Stimulated activated naive CD8-positive, alpha-beta T cell treated with anti-CD3 and anti-CD28 coated beads, Interleukin-15, Interleukin-2, amounts not matched to agents 100 ng/mL and 50 ng/mL, for 24 hours (primary cell): ENCODE measurements at regions not wholly inside any gene's neighbourhood (a gene's known extent, or its start where the extent isn't known, plus 50 kb on each side); places are given as distances from the start of the nearest gene placed in this dataset.

Source experiments
- H3K27ac Mint-ChIP-seq: one replicate; pipeline ENCODE4 v1.8.0; 2021; ENCODE audit warnings: mild to moderate bottlenecking, mixed read lengths
- H3K27me3 Mint-ChIP-seq: one replicate; pipeline ENCODE4 v1.8.0; 2021; ENCODE audit warnings: mixed read lengths
- H3K36me3 Mint-ChIP-seq: one replicate; pipeline ENCODE4 v1.8.0; 2021; ENCODE audit warnings: low read depth, mixed read lengths
- H3K4me1 Mint-ChIP-seq: one replicate; pipeline ENCODE4 v1.8.0; 2021; ENCODE audit warnings: low read depth, mixed read lengths
- H3K4me3 Mint-ChIP-seq: one replicate; pipeline ENCODE4 v1.8.0; 2021; ENCODE audit warnings: mild to moderate bottlenecking, mixed read lengths
- H3K9me3 Mint-ChIP-seq: one replicate; pipeline ENCODE4 v1.8.0; 2021; ENCODE audit warnings: mixed read lengths

GRCh38 chr6:160926281-160927276 lies 65.0 kb upstream of the MAP3K4 start:
- Mint-ChIP-seq H3K27me3 (peaks cover 47% of the 10 kb centered on the region), H3K36me3 (no peaks in the 10 kb centered on the region), H3K4me1 (no peaks in the 10 kb centered on the region), H3K9me3 (no peaks in the 10 kb centered on the region), H3K27ac (no peak overlapping the region), H3K4me3 (no peak overlapping the region)

GRCh38 chr6:160927416-160927815 lies 64.2 kb upstream of the MAP3K4 start:
- no peaks in the 10 kb centered on the region for H3K36me3 Mint-ChIP-seq
- no peaks in the 10 kb centered on the region for H3K4me1 Mint-ChIP-seq
- no peak overlapping the region for H3K4me3 Mint-ChIP-seq
- H3K9me3 Mint-ChIP-seq: no peaks in the 10 kb centered on the region
- H3K27me3 Mint-ChIP-seq: peaks cover 51% of the 10 kb centered on the region
- H3K27ac Mint-ChIP-seq: no peak overlapping the region

- H3K9me3 Mint-ChIP-seq: no peaks in the 10 kb centered on the region
- H3K36me3 Mint-ChIP-seq: no peaks in the 10 kb centered on the region
- peaks cover 58% of the 10 kb centered on the region for H3K27me3 Mint-ChIP-seq
- H3K27ac Mint-ChIP-seq: no peak overlapping the region
- no peaks in the 10 kb centered on the region for H3K4me1 Mint-ChIP-seq
- no peak overlapping the region for H3K4me3 Mint-ChIP-seq
Observed at GRCh38 chr6:160929361-160929760, 62.2 kb upstream of the MAP3K4 start.

- Mint-ChIP-seq H3K27ac (no peak overlapping the region), H3K4me1 (no peaks in the 10 kb centered on the region), H3K27me3 (peaks cover 58% of the 10 kb centered on the region), H3K9me3 (no peaks in the 10 kb centered on the region), H3K36me3 (no peaks in the 10 kb centered on the region), H3K4me3 (no peak overlapping the region)
Observed at GRCh38 chr6:160929831-160930230, 61.7 kb upstream of the MAP3K4 start.

- no peaks in the 10 kb centered on the region for H3K9me3 Mint-ChIP-seq
- H3K27ac Mint-ChIP-seq: no peak overlapping the region
- H3K4me1 Mint-ChIP-seq: no peaks in the 10 kb centered on the region
- no peaks in the 10 kb centered on the region for H3K36me3 Mint-ChIP-seq
- peaks cover 52% of the 10 kb centered on the region for H3K27me3 Mint-ChIP-seq
- no peak overlapping the region for H3K4me3 Mint-ChIP-seq
Observed at GRCh38 chr6:160930547-160931377, 60.8 kb upstream of the MAP3K4 start.

- no peak overlapping the region for H3K4me3 Mint-ChIP-seq
- H3K9me3 Mint-ChIP-seq: no peaks in the 10 kb centered on the region
- H3K27ac Mint-ChIP-seq: no peak overlapping the region
- H3K36me3 Mint-ChIP-seq: no peaks in the 10 kb centered on the region
- H3K4me1 Mint-ChIP-seq: no peaks in the 10 kb centered on the region
- H3K27me3 Mint-ChIP-seq: peaks cover 54% of the 10 kb centered on the region
Observed at GRCh38 chr6:160931378-160932310, 59.9 kb upstream of the MAP3K4 start.

GRCh38 chr6:160933256-160933655 lies 58.3 kb upstream of the MAP3K4 start:
- H3K4me3 Mint-ChIP-seq: no peak overlapping the region
- H3K27ac Mint-ChIP-seq: no peak overlapping the region
- no peaks in the 10 kb centered on the region for H3K36me3 Mint-ChIP-seq
- H3K27me3 Mint-ChIP-seq: peaks cover 59% of the 10 kb centered on the region
- H3K9me3 Mint-ChIP-seq: no peaks in the 10 kb centered on the region
- no peaks in the 10 kb centered on the region for H3K4me1 Mint-ChIP-seq

GRCh38 chr6:160934157-160934556 lies 57.4 kb upstream of the MAP3K4 start:
- Mint-ChIP-seq H3K27me3 (peaks cover 57% of the 10 kb centered on the region), H3K4me1 (no peaks in the 10 kb centered on the region), H3K36me3 (no peaks in the 10 kb centered on the region), H3K27ac (no peak overlapping the region), H3K9me3 (no peaks in the 10 kb centered on the region), H3K4me3 (no peak overlapping the region)

- Mint-ChIP-seq H3K27ac (no peak overlapping the region), H3K4me3 (no peak overlapping the region), H3K36me3 (no peaks in the 10 kb centered on the region), H3K27me3 (peaks cover 50% of the 10 kb centered on the region), H3K4me1 (no peaks in the 10 kb centered on the region), H3K9me3 (no peaks in the 10 kb centered on the region)
Observed at GRCh38 chr6:160940197-160940596, 51.4 kb upstream of the MAP3K4 start.
